GM12864 (cell line): ENCODE measurements at regions not wholly inside any gene's neighbourhood (a gene's known extent, or its start where the extent isn't known, plus 50 kb on each side); places are given as distances from the start of the nearest gene placed in this dataset.

ENCODE experiments used
- DNase-seq: peaks from one replicate; pipeline ENCODE4 v3.0.0-alpha.2; 2011; ENCODE audit warnings: low read depth
- H3K4me3 ChIP-seq: 2 replicates; pipeline ENCODE4 v1.5.1; 2011; ENCODE audit warnings: mild to moderate bottlenecking, low read depth, low read length, control low read depth
- TF ChIP-seq, protein P1 (sequence below): IDR thresholded peaks from 2 replicates; pipeline ENCODE4 v1.5.1; 2011; ENCODE audit warnings: low read depth, mild to moderate bottlenecking, moderate library complexity, low read length, control low read depth, inconsistent platforms; ENCODE audit errors: missing control alignments

DNA sequence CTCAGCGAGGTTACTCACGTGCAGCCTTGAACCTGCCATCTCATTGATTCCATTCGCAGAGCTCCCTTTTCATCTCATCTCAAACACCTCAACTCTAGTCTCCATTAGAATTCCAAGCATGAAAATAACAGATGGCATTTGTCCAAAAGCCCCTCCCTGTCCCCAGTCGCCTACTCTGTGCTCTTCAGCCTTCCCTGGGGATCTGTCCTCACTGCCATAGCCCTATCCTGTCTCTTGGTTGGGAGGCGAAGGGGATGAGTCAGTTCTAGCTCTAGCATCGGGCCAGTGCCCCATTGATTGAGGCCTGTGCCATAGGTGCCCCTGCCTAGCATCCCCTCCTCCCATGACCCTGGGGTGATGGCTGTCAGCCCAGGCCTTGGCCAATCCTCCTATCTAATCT is 134.0 kb upstream of the PJA1 start:
- no peak overlapping the region for H3K4me3 ChIP-seq
- no peak for DNase-seq
- TF ChIP-seq, protein P1, sequence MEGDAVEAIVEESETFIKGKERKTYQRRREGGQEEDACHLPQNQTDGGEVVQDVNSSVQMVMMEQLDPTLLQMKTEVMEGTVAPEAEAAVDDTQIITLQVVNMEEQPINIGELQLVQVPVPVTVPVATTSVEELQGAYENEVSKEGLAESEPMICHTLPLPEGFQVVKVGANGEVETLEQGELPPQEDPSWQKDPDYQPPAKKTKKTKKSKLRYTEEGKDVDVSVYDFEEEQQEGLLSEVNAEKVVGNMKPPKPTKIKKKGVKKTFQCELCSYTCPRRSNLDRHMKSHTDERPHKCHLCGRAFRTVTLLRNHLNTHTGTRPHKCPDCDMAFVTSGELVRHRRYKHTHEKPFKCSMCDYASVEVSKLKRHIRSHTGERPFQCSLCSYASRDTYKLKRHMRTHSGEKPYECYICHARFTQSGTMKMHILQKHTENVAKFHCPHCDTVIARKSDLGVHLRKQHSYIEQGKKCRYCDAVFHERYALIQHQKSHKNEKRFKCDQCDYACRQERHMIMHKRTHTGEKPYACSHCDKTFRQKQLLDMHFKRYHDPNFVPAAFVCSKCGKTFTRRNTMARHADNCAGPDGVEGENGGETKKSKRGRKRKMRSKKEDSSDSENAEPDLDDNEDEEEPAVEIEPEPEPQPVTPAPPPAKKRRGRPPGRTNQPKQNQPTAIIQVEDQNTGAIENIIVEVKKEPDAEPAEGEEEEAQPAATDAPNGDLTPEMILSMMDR: no peak

- no peak for DNase-seq
- TF ChIP-seq, protein P1: no peak
- H3K4me3 ChIP-seq: no peak overlapping the region
Measured at GRCh38 chrX:69298466-69299140, 133.3 kb upstream of the PJA1 start.

- no peak for DNase-seq
- TF ChIP-seq, protein P1: no peak
Measured at GRCh38 chrX:69297506-69297905, 132.3 kb upstream of the PJA1 start.

GRCh38 chrX:69293776-69294601 is 128.7 kb upstream of the PJA1 start:
- no peak for DNase-seq
- H3K4me3 ChIP-seq: no peak overlapping the region
- TF ChIP-seq, protein P1: no peak

More at GRCh38 chrX:69297506-69297905, 132.3 kb upstream of the PJA1 start:
- H3K4me3 ChIP-seq: no peak overlapping the region

DNA sequence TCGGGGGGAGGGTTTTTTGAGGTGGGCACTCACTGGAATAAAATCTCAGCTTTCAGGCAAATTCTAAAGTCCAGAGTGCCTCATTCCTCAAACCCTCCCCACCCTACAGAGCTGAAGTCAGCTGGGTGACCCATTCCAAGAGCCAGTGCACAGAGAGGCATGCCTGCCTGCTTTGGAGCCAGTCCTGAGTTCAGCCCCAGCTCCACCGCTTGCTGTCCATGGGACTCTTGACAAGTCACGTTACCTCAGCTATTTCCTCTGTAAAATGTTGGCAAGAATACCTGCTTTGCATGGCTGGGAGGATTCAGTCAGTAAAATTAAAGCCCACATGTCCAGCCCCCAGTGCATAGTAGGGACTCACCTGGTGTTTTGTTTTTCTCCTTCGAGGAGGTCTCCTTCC is 125.9 kb upstream of the PJA1 start:
- TF ChIP-seq, protein P1: no peak
- no peak for DNase-seq
- H3K4me3 ChIP-seq: no peak overlapping the region

DNA sequence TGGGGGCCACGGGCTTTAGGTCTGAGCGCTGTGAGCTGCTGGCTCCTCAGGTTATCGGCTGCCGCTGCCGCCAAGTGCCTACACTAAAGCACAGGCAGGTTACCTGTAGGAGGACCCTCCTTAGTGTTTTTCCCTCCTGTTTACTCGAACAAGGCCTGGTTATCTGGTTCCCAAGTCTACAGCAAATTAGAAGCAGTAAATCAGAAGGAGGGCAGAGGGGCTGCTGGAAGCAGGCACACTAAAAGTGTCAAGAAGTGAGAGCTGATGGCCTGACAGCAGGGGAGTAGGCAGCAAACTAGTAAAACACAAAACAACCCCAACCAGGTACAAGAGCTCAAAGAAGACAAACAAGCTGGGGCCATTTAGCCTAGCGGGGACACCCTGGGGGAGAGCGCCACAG is 125.0 kb upstream of the PJA1 start:
- DNase-seq: no peak
- no peak overlapping the region for H3K4me3 ChIP-seq
- TF ChIP-seq, protein P1: no peak
